ENCODE measurements at regions not wholly inside any gene's neighbourhood (a gene's known extent, or its start where the extent isn't known, plus 50 kb on each side); places are given as distances from the start of the nearest gene placed in this dataset.

- Histone ChIP-seq H3K4me3 (ENCODE audit: low read depth, low read length) (no peak overlapping the region), H3K4me1 (peaks cover 11% of the 10 kb centered on the region), H3K9me3 (no peaks in the 10 kb centered on the region), H3K27me3 (replicated peaks; ENCODE audit: control insufficient read depth, insufficient read depth, low read length) (no peaks in the 10 kb centered on the region), H3K36me3 (ENCODE audit: control insufficient read depth, insufficient read depth, low read length) (no peaks in the 10 kb centered on the region)
- DNase-seq, result no peak
- Mint-ChIP-seq H3K4me1 (ENCODE audit: low read depth, unreplicated experiment) (no peaks in the 10 kb centered on the region), H3K4me3 (ENCODE audit: unreplicated experiment) (no peak overlapping the region), H3K27me3 (ENCODE audit: insufficient read depth, unreplicated experiment) (no peaks in the 10 kb centered on the region), H3K36me3 (ENCODE audit: insufficient read depth, unreplicated experiment) (no peaks in the 10 kb centered on the region), H3K27ac (ENCODE audit: unreplicated experiment) (no peak overlapping the region), H3K9me3 (ENCODE audit: unreplicated experiment) (no peaks in the 10 kb centered on the region)
- TF ChIP-seq CTCF (IDR thresholded peaks at IDR 0.05; ENCODE audit: insufficient read depth in 1 of 2, low read depth in 1 of 2, low read length in 1 of 2, severe bottlenecking in 1 of 2, unreplicated experiment in 1 of 2), result no peak
- intact Hi-C loops (cut with micrococcal nuclease; ENCODE audit: unreplicated experiment), result no loop called here
- no TSS peak for BruUV-seq (replicated peaks)
- POLR2A ChIA-PET, result no interaction called here
- CTCF ChIA-PET, result no interaction called here
These were observed 239.0 kb upstream of the KLF6 start for GRCh38 chr10:4024027-4024426.

- Mint-ChIP-seq H3K9me3 (ENCODE audit: unreplicated experiment) (no peaks in the 10 kb centered on the region), H3K27ac (ENCODE audit: unreplicated experiment) (no peak overlapping the region), H3K36me3 (ENCODE audit: insufficient read depth, unreplicated experiment) (no peaks in the 10 kb centered on the region), H3K27me3 (ENCODE audit: insufficient read depth, unreplicated experiment) (no peaks in the 10 kb centered on the region), H3K4me3 (ENCODE audit: unreplicated experiment) (no peak overlapping the region), H3K4me1 (ENCODE audit: low read depth, unreplicated experiment) (no peaks in the 10 kb centered on the region)
- peaks cover 11% of the 10 kb centered on the region for H3K4me1 ChIP-seq
- H3K36me3 ChIP-seq (ENCODE audit: control insufficient read depth, insufficient read depth, low read length), result no peaks in the 10 kb centered on the region
- intact Hi-C loops (cut with micrococcal nuclease; ENCODE audit: unreplicated experiment), result no loop called here
- ChIA-PET POLR2A (no interaction called here), CTCF (no interaction called here)
- no peak for DNase-seq
- H3K9me3 ChIP-seq, result no peaks in the 10 kb centered on the region
- TF ChIP-seq CTCF (IDR thresholded peaks at IDR 0.05; ENCODE audit: insufficient read depth in 1 of 2, low read depth in 1 of 2, low read length in 1 of 2, severe bottlenecking in 1 of 2, unreplicated experiment in 1 of 2), result no peak
- no TSS peak for BruUV-seq (replicated peaks)
- no peak overlapping the region for H3K4me3 ChIP-seq (ENCODE audit: low read depth, low read length)
- no peaks in the 10 kb centered on the region for H3K27me3 ChIP-seq (replicated peaks; ENCODE audit: control insufficient read depth, insufficient read depth, low read length)
These were observed 237.5 kb upstream of the KLF6 start for GRCh38 chr10:4022473-4022872.

DNA sequence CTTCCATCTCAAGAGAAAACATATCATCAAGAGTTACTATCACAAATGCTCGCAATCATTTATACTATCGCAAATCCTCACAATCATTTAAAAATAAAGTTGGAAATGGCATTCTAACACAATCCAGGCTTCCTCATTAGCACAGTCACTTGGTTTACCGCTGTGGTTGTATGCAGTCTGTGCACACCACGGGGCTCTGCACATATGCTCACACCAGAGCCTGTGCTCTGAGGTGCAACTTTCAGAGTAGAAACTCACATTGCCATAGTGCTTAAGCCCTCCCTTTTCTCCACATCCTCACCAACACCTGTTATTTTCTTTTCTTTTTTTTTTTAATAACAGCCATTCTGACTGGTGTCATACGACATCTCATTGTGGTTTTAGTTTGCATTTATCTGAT lies 235.6 kb upstream of the KLF6 start:
- no peak for DNase-seq
- Mint-ChIP-seq H3K27me3 (ENCODE audit: insufficient read depth, unreplicated experiment) (no peaks in the 10 kb centered on the region), H3K9me3 (ENCODE audit: unreplicated experiment) (no peaks in the 10 kb centered on the region), H3K36me3 (ENCODE audit: insufficient read depth, unreplicated experiment) (no peaks in the 10 kb centered on the region), H3K4me3 (ENCODE audit: unreplicated experiment) (no peak overlapping the region), H3K4me1 (ENCODE audit: low read depth, unreplicated experiment) (no peaks in the 10 kb centered on the region), H3K27ac (ENCODE audit: unreplicated experiment) (no peak overlapping the region)
- no TSS peak for BruUV-seq (replicated peaks)
- no peaks in the 10 kb centered on the region for H3K36me3 ChIP-seq (ENCODE audit: control insufficient read depth, insufficient read depth, low read length)
- TF ChIP-seq CTCF (IDR thresholded peaks at IDR 0.05; ENCODE audit: insufficient read depth in 1 of 2, low read depth in 1 of 2, low read length in 1 of 2, severe bottlenecking in 1 of 2, unreplicated experiment in 1 of 2), result no peak
- intact Hi-C loops (cut with micrococcal nuclease; ENCODE audit: unreplicated experiment), result no loop called here
- no peak overlapping the region for H3K4me3 ChIP-seq (ENCODE audit: low read depth, low read length)
- no peaks in the 10 kb centered on the region for H3K27me3 ChIP-seq (replicated peaks; ENCODE audit: control insufficient read depth, insufficient read depth, low read length)
- ChIA-PET CTCF (no interaction called here), POLR2A (no interaction called here)
- H3K4me1 ChIP-seq, result peaks cover 11% of the 10 kb centered on the region
- H3K9me3 ChIP-seq, result no peaks in the 10 kb centered on the region
